ENCODE measurements at regions not wholly inside any gene's neighbourhood (a gene's known extent, or its start where the extent isn't known, plus 50 kb on each side); places are given as distances from the start of the nearest gene placed in this dataset.
A peak's percentile ranks its signal among the peaks of the same experiment; 100 is the strongest.

DNA sequence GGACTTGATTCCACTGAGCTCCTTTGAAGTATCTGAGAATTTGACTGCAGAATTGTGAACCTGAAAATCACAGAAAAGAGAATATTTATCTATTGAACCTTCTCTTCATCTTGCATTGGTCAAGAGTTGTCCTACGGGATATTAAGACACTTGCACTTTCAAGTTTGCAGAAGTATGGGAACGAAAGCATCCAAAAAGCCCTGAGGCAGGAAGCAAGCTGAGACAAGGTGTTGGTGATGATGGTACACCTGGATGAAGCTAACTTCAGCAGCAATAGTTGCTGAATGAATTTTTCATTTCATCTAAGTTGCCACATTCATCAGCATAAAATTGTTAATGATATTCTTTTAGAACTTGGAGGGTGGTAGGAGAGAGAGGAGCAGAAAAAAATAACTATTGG, 686.6 kb upstream of the ADAMTS5 start:
- H3K4me3 ChIP-seq (ENCODE audit: low read depth, low read length): no peak overlapping the region
- TF ChIP-seq, protein P1, sequence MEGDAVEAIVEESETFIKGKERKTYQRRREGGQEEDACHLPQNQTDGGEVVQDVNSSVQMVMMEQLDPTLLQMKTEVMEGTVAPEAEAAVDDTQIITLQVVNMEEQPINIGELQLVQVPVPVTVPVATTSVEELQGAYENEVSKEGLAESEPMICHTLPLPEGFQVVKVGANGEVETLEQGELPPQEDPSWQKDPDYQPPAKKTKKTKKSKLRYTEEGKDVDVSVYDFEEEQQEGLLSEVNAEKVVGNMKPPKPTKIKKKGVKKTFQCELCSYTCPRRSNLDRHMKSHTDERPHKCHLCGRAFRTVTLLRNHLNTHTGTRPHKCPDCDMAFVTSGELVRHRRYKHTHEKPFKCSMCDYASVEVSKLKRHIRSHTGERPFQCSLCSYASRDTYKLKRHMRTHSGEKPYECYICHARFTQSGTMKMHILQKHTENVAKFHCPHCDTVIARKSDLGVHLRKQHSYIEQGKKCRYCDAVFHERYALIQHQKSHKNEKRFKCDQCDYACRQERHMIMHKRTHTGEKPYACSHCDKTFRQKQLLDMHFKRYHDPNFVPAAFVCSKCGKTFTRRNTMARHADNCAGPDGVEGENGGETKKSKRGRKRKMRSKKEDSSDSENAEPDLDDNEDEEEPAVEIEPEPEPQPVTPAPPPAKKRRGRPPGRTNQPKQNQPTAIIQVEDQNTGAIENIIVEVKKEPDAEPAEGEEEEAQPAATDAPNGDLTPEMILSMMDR (IDR thresholded peaks at IDR 0.05; ENCODE audit: insufficient read depth, low read length): no peak
- DNase-seq (ENCODE audit: low read depth): no peak

DNA sequence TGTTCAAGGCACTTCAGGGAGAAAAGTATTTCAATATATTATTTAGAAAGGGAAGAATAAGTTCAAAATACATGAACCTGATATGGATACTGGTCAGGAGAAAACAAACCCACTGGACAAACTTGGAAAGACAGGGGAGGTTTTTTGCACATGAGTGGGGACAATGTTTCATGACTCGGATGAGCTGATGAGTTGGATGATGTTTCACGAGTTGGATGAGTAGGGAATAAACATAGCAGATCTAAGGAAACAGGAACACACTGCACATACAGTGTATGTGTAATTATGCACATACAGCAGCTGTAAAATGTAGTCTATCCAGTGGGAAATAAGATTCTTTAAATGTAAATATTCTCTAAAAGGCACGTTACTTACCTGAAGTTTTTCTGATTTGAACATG, 682.9 kb upstream of the ADAMTS5 start:
- H3K4me3 ChIP-seq (ENCODE audit: low read depth, low read length): no peak overlapping the region
- TF ChIP-seq, protein P1 (IDR thresholded peaks at IDR 0.05; ENCODE audit: insufficient read depth, low read length): no peak
- DNase-seq (ENCODE audit: low read depth): no peak

DNA sequence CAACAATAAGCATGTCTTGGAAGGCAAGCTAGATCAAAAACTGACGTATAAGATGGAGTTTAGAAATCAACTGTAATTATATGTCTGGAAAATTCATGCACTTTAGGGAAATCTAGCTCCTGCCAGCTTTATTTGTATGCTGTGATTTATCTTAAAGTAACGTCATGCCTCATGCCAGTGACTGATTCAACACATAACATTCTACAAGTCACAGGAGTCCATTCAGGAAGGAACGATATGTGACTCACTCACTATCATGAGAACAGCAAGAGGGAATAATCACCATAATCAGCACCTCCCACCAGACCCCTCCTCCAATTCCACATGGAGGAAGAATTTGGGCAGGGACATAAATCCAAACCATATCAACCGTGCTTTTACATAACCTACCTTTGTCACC, 682.4 kb upstream of the ADAMTS5 start:
- TF ChIP-seq, protein P1 (IDR thresholded peaks at IDR 0.05; ENCODE audit: insufficient read depth, low read length): no peak
- H3K4me3 ChIP-seq (ENCODE audit: low read depth, low read length): no peak overlapping the region
- DNase-seq (ENCODE audit: low read depth): peak; percentile 89

DNA sequence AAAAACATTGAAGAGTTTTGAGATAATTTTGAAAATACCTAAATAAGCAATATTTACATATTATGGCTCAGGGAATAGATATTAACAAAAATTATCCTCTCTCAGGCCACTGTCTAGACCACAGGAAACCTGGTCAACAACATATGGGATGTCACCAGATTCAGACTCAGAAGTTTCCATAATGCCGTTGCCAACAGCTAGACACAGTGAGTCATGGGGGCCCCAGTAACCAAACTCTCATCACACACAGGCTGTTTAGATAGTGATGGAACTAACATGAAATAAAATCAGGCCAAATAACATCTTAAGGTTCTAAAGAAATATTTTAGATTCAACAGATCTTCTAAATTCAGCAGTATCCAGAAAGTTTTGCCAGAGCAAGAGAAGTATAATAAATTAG, 681.7 kb upstream of the ADAMTS5 start:
- peak; percentile 75 for DNase-seq (ENCODE audit: low read depth)
- TF ChIP-seq, protein P1 (IDR thresholded peaks at IDR 0.05; ENCODE audit: insufficient read depth, low read length): no peak
- no peak overlapping the region for H3K4me3 ChIP-seq (ENCODE audit: low read depth, low read length)

DNA sequence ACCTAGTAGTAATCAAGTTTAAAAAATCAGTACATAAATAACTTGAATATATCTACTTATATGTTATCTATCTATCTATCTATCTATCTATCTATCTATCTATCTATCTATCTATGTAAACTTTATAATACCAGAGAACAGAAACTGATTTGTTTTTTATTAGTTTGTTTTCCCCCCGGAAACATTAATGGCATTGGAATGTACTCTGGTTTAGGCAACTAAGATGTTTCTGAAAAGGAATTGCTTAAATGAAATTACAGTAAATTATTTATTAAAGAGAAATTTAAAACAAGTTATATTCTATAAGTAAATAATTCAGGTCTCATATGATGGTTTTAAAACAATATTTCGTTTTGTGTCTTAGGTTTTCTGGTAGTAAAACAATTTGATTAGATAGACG, 681.0 kb upstream of the ADAMTS5 start:
- H3K4me3 ChIP-seq (ENCODE audit: low read depth, low read length): no peak overlapping the region
- TF ChIP-seq, protein P1 (IDR thresholded peaks at IDR 0.05; ENCODE audit: insufficient read depth, low read length): no peak
- DNase-seq (ENCODE audit: low read depth): peak; percentile 11

DNA sequence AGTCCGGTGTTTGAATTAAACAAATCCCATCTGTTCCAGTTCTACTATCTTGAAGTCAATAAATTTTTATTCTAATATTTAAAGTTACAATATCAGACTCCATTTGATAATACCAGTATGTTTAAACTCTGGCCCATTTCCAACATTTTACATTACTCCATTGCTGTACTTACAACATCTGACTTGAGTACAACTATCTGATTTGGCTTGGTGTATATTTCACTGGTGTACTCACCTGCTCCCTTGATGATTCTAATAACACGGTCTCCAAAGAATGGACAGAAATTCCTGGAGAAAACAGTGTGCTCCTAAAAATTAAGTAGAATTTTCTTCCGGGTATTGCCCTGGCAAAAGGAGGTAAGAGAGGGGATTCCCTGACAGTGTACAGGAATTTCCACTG, 680.5 kb upstream of the ADAMTS5 start:
- TF ChIP-seq, protein P1 (IDR thresholded peaks at IDR 0.05; ENCODE audit: insufficient read depth, low read length): no peak
- DNase-seq (ENCODE audit: low read depth): peak; percentile 30
- H3K4me3 ChIP-seq (ENCODE audit: low read depth, low read length): no peak overlapping the region

DNA sequence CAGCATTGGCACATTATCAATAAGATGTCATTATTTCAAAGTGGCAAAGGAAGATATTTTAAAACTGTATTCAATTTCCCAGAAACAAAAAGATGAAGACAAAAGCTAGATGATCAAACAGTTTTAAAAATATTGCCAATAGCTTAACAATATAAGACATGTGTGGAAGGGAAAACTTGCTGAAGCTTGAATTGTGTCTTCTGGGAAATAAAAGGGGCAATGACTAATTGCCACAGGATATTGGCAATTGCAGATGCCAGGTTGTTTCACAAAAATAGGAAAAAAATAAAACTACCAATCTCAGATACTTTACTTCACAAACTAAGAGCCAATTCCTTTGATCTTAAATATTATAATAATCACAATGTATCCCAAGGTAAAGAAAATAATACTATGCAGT, 679.8 kb upstream of the ADAMTS5 start:
- no peak overlapping the region for H3K4me3 ChIP-seq (ENCODE audit: low read depth, low read length)
- TF ChIP-seq, protein P1 (IDR thresholded peaks at IDR 0.05; ENCODE audit: insufficient read depth, low read length): no peak
- DNase-seq (ENCODE audit: low read depth): no peak
